ENCODE measurements at regions not wholly inside any gene's neighbourhood (a gene's known extent, or its start where the extent isn't known, plus 50 kb on each side); places are given as distances from the start of the nearest gene placed in this dataset.
"Not testable (repeated sequence)": the region's sequence is repeated elsewhere in the genome, so short reads cannot be mapped to it uniquely, and the experiment has no call there.

GRCh38 chr2:176865336-176865735, 347.3 kb upstream of the HNRNPA3 start:
- POLR2A ChIA-PET, result no interaction called here
- Histone ChIP-seq H3K27ac (ENCODE audit: low read depth, low read length) (no peak overlapping the region), H3K4me3 (ENCODE audit: low read length) (no peak overlapping the region), H3K9me3 (ENCODE audit: control insufficient read depth in 2 of 3, low read length in 3 of 3) (no peaks in the 10 kb centered on the region), H3K36me3 (ENCODE audit: control insufficient read depth in 2 of 3, insufficient read depth in 3 of 3, low read length in 3 of 3) (no peaks in the 10 kb centered on the region), H3K27me3 (ENCODE audit: control insufficient read depth in 2 of 2, insufficient read depth in 2 of 2, low read length in 2 of 2) (no peaks in the 10 kb centered on the region), H3K4me1 (ENCODE audit: control insufficient read depth in 2 of 2, insufficient read depth in 2 of 2, low read length in 2 of 2) (no peaks in the 10 kb centered on the region)
- ATAC-seq (no peak), DNase-seq (no peak)
- intact Hi-C loops (cut with micrococcal nuclease), result no loop called here
- CTCF ChIA-PET, result no interaction called here
- Mint-ChIP-seq H3K27ac (no peak overlapping the region), H3K27me3 (peaks cover 0 to 56% (median 14%) of the 10 kb centered on the region in 5 donors), H3K4me3 (no peak overlapping the region), H3K9me3 (peaks cover 0 to 10% (median under 1%) of the 10 kb centered on the region in 11 donors), H3K36me3 (no peaks in the 10 kb centered on the region), H3K4me1 (no peaks in the 10 kb centered on the region)

- intact Hi-C loops (cut with micrococcal nuclease), result no loop called here
Observed at GRCh38 chr2:176872406-176872805, 340.2 kb upstream of the HNRNPA3 start.

DNA sequence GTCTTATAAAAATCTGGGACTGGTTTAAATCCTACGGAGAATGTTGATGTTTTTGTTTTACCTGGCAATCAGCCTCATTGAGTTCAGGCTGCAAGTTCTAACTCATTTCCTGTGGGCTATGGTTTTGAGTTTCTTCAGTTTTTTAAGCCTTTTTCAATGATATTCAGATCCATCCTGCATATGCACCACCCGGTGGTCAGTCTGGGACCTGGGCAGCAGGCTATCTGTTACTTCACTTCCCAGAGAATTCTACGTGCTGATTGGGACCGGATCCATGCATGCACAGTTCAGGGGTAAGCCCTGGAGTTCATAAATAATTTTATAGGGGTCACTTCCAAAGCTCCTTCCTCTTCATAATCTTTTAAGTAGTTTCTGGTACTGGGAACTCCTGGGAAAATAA, 339.2 kb upstream of the HNRNPA3 start:
- Mint-ChIP-seq H3K4me3 (no peak overlapping the region), H3K9me3 (peaks cover 5 to 32% (median 18%) of the 10 kb centered on the region in 11 donors), H3K27me3 (peaks cover 2 to 14% (median 5%) of the 10 kb centered on the region in 5 donors), H3K27ac (no peak overlapping the region), H3K4me1 (peaks cover 0 to 7% (median 0%) of the 10 kb centered on the region in 7 donors), H3K36me3 (peaks cover 0 to 12% (median 4%) of the 10 kb centered on the region in 5 donors)
- Histone ChIP-seq H3K4me3 (ENCODE audit: low read length) (no peak overlapping the region), H3K27me3 (ENCODE audit: control insufficient read depth in 2 of 2, insufficient read depth in 2 of 2, low read length in 2 of 2) (no peaks in the 10 kb centered on the region), H3K36me3 (ENCODE audit: control insufficient read depth in 2 of 3, insufficient read depth in 3 of 3, low read length in 3 of 3) (no peaks in the 10 kb centered on the region), H3K9me3 (ENCODE audit: control insufficient read depth in 2 of 3, low read length in 3 of 3) (no peaks in the 10 kb centered on the region), H3K27ac (ENCODE audit: low read depth, low read length) (no peak overlapping the region), H3K4me1 (ENCODE audit: control insufficient read depth in 2 of 2, insufficient read depth in 2 of 2, low read length in 2 of 2) (no peaks in the 10 kb centered on the region)
- ATAC-seq (no peak), DNase-seq (no peak)
- CTCF ChIA-PET, result no interaction called here
- POLR2A ChIA-PET, result no interaction called here
- intact Hi-C loops (cut with micrococcal nuclease), result no loop called here

More at GRCh38 chr2:176872406-176872805, 340.2 kb upstream of the HNRNPA3 start:
- Histone ChIP-seq H3K27ac (ENCODE audit: low read depth, low read length) (no peak overlapping the region), H3K36me3 (ENCODE audit: control insufficient read depth in 2 of 3, insufficient read depth in 3 of 3, low read length in 3 of 3) (no peaks in the 10 kb centered on the region), H3K4me1 (ENCODE audit: control insufficient read depth in 2 of 2, insufficient read depth in 2 of 2, low read length in 2 of 2) (no peaks in the 10 kb centered on the region), H3K27me3 (ENCODE audit: control insufficient read depth in 2 of 2, insufficient read depth in 2 of 2, low read length in 2 of 2) (no peaks in the 10 kb centered on the region), H3K9me3 (ENCODE audit: control insufficient read depth in 2 of 3, low read length in 3 of 3) (no peaks in the 10 kb centered on the region), H3K4me3 (ENCODE audit: low read length) (no peak overlapping the region)
- Mint-ChIP-seq H3K27ac (no peak overlapping the region), H3K27me3 (peaks cover 2 to 23% (median 5%) of the 10 kb centered on the region in 5 donors), H3K4me3 (no peak overlapping the region), H3K4me1 (peaks cover 0 to 7% (median 0%) of the 10 kb centered on the region in 7 donors), H3K36me3 (peaks cover 0 to 12% (median 4%) of the 10 kb centered on the region in 5 donors), H3K9me3 (peaks cover 5 to 32% (median 18%) of the 10 kb centered on the region in 11 donors)
- DNase-seq (no peak), ATAC-seq (no peak)
- POLR2A ChIA-PET, result no interaction called here
- CTCF ChIA-PET, result no interaction called here

DNA sequence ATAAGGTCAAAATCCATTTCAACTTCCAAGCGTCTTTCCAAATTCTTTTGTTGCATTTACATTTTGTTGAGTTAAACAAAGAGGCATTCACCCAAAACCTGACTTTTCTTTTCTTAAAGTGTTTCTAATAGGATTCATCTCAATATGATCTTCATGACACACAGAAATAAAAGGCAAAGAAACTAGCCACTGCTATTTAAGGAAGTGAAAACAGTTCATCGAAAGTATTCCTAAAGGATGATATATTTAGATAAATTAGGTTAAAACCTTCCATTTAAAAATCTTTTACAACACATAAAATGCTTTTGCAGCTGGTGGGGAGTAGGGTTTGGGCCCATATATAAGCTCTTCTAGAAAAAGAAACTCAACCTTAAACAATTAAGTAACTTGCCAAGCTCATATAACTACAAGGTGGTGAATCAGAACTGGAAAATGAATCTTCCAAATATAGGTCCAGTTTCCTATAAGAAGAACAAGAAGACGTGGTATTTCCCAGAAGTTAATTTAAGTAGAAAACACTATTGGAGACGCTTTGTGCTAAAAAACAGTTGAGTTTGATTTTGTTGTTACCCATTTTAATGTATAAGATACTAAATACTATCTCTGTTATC, 336.0 kb upstream of the HNRNPA3 start:
- no peak for DNase-seq
- Mint-ChIP-seq H3K36me3 (peaks cover 0 to 7% (median 0%) of the 10 kb centered on the region in 5 donors), H3K27me3 (peaks cover 2 to 17% (median 5%) of the 10 kb centered on the region in 5 donors), H3K4me3 (no peak overlapping the region), H3K27ac (no peak overlapping the region), H3K9me3 (peaks cover 2 to 19% (median 10%) of the 10 kb centered on the region in 11 donors), H3K4me1 (peaks cover 0 to 7% (median 0%) of the 10 kb centered on the region in 7 donors)
- Histone ChIP-seq H3K4me1 (ENCODE audit: control insufficient read depth in 2 of 2, insufficient read depth in 2 of 2, low read length in 2 of 2) (no peaks in the 10 kb centered on the region), H3K27me3 (ENCODE audit: control insufficient read depth in 2 of 2, insufficient read depth in 2 of 2, low read length in 2 of 2) (no peaks in the 10 kb centered on the region), H3K9me3 (ENCODE audit: control insufficient read depth in 2 of 3, low read length in 3 of 3) (no peaks in the 10 kb centered on the region), H3K27ac (ENCODE audit: low read depth, low read length) (no peak overlapping the region), H3K4me3 (ENCODE audit: low read length) (no peak overlapping the region), H3K36me3 (ENCODE audit: control insufficient read depth in 2 of 3, insufficient read depth in 3 of 3, low read length in 3 of 3) (no peaks in the 10 kb centered on the region)
- POLR2A ChIA-PET, result no interaction called here
- CTCF ChIA-PET, result no interaction called here
- no peak for ATAC-seq
- intact Hi-C loops (cut with micrococcal nuclease), result no loop called here

- Histone ChIP-seq H3K4me3 (ENCODE audit: low read length) (no peak overlapping the region), H3K36me3 (ENCODE audit: control insufficient read depth in 2 of 3, insufficient read depth in 3 of 3, low read length in 3 of 3) (no peaks in the 10 kb centered on the region), H3K27ac (ENCODE audit: low read depth, low read length) (no peak overlapping the region), H3K9me3 (ENCODE audit: control insufficient read depth in 2 of 3, low read length in 3 of 3) (no peaks in the 10 kb centered on the region), H3K27me3 (ENCODE audit: control insufficient read depth in 2 of 2, insufficient read depth in 2 of 2, low read length in 2 of 2) (no peaks in the 10 kb centered on the region), H3K4me1 (ENCODE audit: control insufficient read depth in 2 of 2, insufficient read depth in 2 of 2, low read length in 2 of 2) (no peaks in the 10 kb centered on the region)
- H3K4me1 Mint-ChIP-seq, result peaks cover 0 to 3% (median 0%) of the 10 kb centered on the region in 7 donors
- intact Hi-C loops (cut with micrococcal nuclease), result no loop called here
- no peak overlapping the region for H3K27ac Mint-ChIP-seq
- H3K36me3 Mint-ChIP-seq, result no peaks in the 10 kb centered on the region
- DNase-seq, result no peak
- no peak for ATAC-seq
- ChIA-PET CTCF (no interaction called here), POLR2A (no interaction called here)
- peaks cover 0 to 4% (median 0%) of the 10 kb centered on the region in 11 donors for H3K9me3 Mint-ChIP-seq
- H3K4me3 Mint-ChIP-seq, result no peak overlapping the region
- H3K27me3 Mint-ChIP-seq, result peaks cover 0 to 17% (median 2%) of the 10 kb centered on the region in 5 donors
Observed at GRCh38 chr2:176879426-176879995, 333.1 kb upstream of the HNRNPA3 start.

DNA sequence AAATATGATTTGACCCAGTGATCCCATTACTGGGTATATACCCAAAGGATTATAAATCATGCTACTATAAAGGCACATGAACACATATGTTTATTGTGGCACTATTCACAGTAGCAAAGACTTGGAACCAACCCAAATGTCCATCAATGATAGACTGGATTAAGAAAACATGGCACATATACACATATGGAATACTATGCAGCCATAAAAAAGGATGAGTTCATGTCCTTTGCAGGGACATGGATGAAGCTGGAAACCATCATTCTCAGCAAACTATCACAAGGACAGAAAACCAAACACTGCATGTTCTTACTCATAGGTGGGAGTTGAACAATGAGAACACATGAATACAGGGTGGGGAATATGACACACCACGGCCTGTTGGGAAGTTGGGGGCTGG, 330.5 kb upstream of the HNRNPA3 start:
- H3K9me3 Mint-ChIP-seq; H3K4me3 ChIP-seq (ENCODE audit: low read length); H3K27ac Mint-ChIP-seq; H3K9me3 ChIP-seq (ENCODE audit: control insufficient read depth in 2 of 3, low read length in 3 of 3); intact Hi-C loops (cut with micrococcal nuclease); H3K4me1 Mint-ChIP-seq; H3K36me3 Mint-ChIP-seq; POLR2A ChIA-PET; DNase-seq; H3K27ac ChIP-seq (ENCODE audit: low read depth, low read length); H3K27me3 Mint-ChIP-seq; H3K4me3 Mint-ChIP-seq; H3K36me3 ChIP-seq (ENCODE audit: control insufficient read depth in 2 of 3, insufficient read depth in 3 of 3, low read length in 3 of 3); H3K4me1 ChIP-seq (ENCODE audit: control insufficient read depth in 2 of 2, insufficient read depth in 2 of 2, low read length in 2 of 2); CTCF ChIA-PET; ATAC-seq; H3K27me3 ChIP-seq (ENCODE audit: control insufficient read depth in 2 of 2, insufficient read depth in 2 of 2, low read length in 2 of 2): not testable (repeated sequence)

DNA sequence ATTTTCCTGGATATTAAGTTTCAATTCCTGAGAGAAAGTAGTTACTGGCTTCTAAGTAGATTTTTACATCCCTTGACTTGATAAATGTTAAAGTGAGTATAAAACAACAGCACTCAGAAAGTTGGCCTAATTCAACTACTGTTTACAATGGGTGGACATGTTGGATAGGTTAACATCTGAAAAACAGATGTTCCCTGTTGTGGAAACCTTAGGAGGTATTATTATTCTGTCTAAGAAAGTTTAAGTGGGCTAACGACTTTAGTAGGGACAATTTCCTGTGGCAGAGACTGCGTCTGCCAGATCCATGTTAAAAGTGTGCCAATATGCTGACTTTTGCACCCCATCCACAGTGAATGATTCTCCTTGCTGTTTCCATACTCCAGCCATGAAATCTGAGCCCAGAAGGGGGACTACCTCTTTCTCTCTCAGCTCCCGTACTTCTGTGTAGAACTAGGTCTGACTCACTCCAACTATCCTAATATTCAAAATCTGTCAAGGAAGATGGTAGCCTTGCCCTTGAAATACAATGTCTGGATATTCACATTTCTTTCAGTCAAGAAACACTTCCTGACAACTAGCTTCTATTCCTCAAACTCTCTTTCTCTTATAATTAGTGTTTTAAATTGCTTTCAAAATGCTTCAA, 327.5 kb upstream of the HNRNPA3 start:
- CTCF ChIA-PET, result no interaction called here
- H3K9me3 ChIP-seq (ENCODE audit: control insufficient read depth in 2 of 3, low read length in 3 of 3), result no peaks in the 10 kb centered on the region

More for the DNA sequence above, 327.5 kb upstream of the HNRNPA3 start:
- no peak overlapping the region for H3K27ac Mint-ChIP-seq
- no peak for DNase-seq
- POLR2A ChIA-PET, result no interaction called here
- H3K4me3 Mint-ChIP-seq, result no peak overlapping the region
- H3K4me1 ChIP-seq (ENCODE audit: control insufficient read depth in 2 of 2, insufficient read depth in 2 of 2, low read length in 2 of 2), result no peaks in the 10 kb centered on the region
- ATAC-seq, result no peak
- intact Hi-C loops (cut with micrococcal nuclease), result no loop called here
- no peak overlapping the region for H3K4me3 ChIP-seq (ENCODE audit: low read length)
- no peaks in the 10 kb centered on the region for H3K27me3 ChIP-seq (ENCODE audit: control insufficient read depth in 2 of 2, insufficient read depth in 2 of 2, low read length in 2 of 2)
- H3K36me3 Mint-ChIP-seq, result no peaks in the 10 kb centered on the region
- no peaks in the 10 kb centered on the region for H3K36me3 ChIP-seq (ENCODE audit: control insufficient read depth in 2 of 3, insufficient read depth in 3 of 3, low read length in 3 of 3)
- H3K27me3 Mint-ChIP-seq, result peaks cover 0 to 8% (median 0%) of the 10 kb centered on the region in 5 donors
- H3K4me1 Mint-ChIP-seq, result no peaks in the 10 kb centered on the region
- H3K27ac ChIP-seq (ENCODE audit: low read depth, low read length), result no peak overlapping the region
- peaks cover 0 to 1% (median 0%) of the 10 kb centered on the region in 11 donors for H3K9me3 Mint-ChIP-seq
